Right lobe of liver (tissue), 6 donors: ENCODE measurements at regions not wholly inside any gene's neighbourhood (a gene's known extent, or its start where the extent isn't known, plus 50 kb on each side); places are given as distances from the start of the nearest gene placed in this dataset.
A peak's percentile ranks its signal among the peaks of the same experiment; 100 is the strongest.

ENCODE experiments used
- ATAC-seq, 4 donors: fragments of 200-7000 bp; cut with Tn5 transposase; one replicate each; pipeline ENCODE4 v1.9.1; 2020; ENCODE audit warnings: mild to moderate bottlenecking in 4 of 4, moderate library complexity in 4 of 4
- DNase-seq, 3 donors: peaks; one replicate each; pipeline ENCODE4 v3.0.0-alpha.2; 2020
- H3K27ac ChIP-seq, 3 donors: fragments of 200-600 bp; one replicate each; pipeline ENCODE4 v1.8.0; 2022
- H3K27me3 ChIP-seq, 2 donors: fragments of 200-600 bp; one replicate each; pipeline ENCODE4 v1.8.0; 2022
- H3K36me3 ChIP-seq, 4 donors: fragments of 200-600 bp; sonication (generic) in 1 of 4; one replicate each; pipeline versions ENCODE4 v1.5.1 to v1.8.0; 2017 to 2022; ENCODE audit warnings: control low read depth in 1 of 4
- H3K4me1 ChIP-seq, 4 donors: fragments of 200-600 bp; sonication (generic) in 1 of 4; one replicate each; pipeline versions ENCODE4 v1.5.1 to v1.8.0; 2017 to 2022; ENCODE audit warnings: control low read depth in 1 of 4
- H3K4me3 ChIP-seq, 3 donors: fragments of 200-600 bp; one replicate each; pipeline ENCODE4 v1.8.0; 2022
- H3K9me3 ChIP-seq, 4 donors: fragments of 200-600 bp; sonication (generic) in 1 of 4; one replicate each; pipeline versions ENCODE4 v1.5.1 to v1.8.0; 2017 to 2022; ENCODE audit warnings: control low read depth in 1 of 4
- POLR2A ChIP-seq: fragments of 450-650 bp; IDR thresholded peaks from one replicate; pipeline ENCODE4 v1.6.1; 2017; ENCODE audit warnings: antibody characterized with exemption, mild to moderate bottlenecking
- WGBS: methylation state at CpG from one replicate; pipeline ENCODE4 v1.1.6; 2018; ENCODE audit warnings: low coverage, low lambda C conversion rate; ENCODE audit not compliant: insufficient coverage; ENCODE audit errors: missing lambda C conversion rate; 5-methylcytosine and 5-hydroxymethylcytosine counted together
- intact Hi-C, 2 donors: fragments of 100-400 bp; cut with DNase I; formaldehyde crosslinking; loops; one replicate each; pipeline versions ENCODE4 v1.11.2 to v1.14.1; 2022
- TF ChIP-seq, protein P1 (sequence below), 4 donors: fragments of 200-600 bp in 3 of 4; fragments of 450-650 bp in 1 of 4; IDR thresholded peaks; one replicate each; pipeline versions ENCODE4 v1.5.1 to v1.8.0; 2016 to 2022; ENCODE audit warnings: antibody characterized with exemption in 4 of 4, mild to moderate bottlenecking in 2 of 4
- donor health status: DM: no; HTN: yes; CAD: no.
- donor health status: DM: no; HTN: no; CAD: no.
- donor health status: DM: no; HTN: no; CAD: no.
- donor health status: DM: no; HTN: yes; CAD: no.
- donor health status: DM: no; HTN: yes; CAD: no.

DNA sequence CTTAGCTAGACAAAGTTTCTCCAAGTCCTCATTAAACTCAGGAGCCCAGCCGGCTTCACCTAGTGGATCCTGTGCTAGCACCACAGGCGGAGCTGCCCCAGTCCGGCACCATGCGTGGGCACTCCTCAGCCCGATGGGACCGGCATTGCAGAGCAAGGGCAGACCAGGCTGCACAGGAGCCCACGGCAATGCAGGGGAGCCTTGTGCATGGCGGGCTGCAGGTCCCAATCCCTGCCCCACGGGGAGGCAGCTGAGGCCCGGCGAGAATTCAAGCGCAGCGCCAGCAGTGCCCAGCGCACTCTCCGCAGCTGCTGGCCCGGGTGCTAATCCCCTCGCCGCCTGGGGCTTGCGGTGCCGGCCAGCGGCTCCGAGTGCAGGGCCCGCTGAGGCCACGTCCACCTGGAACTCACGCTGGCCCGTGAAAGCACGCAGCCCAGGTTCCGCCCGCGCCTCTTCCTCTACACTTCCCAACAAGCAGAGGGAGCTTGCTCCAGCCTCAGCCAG lies 292.3 kb upstream of the EYS start:
- Histone ChIP-seq H3K9me3 (no peaks in the 10 kb centered on the region), H3K4me1 (no peaks in the 10 kb centered on the region), H3K27ac (no peak overlapping the region), H3K36me3 (no peaks in the 10 kb centered on the region), H3K27me3 (no peaks in the 10 kb centered on the region), H3K4me3 (no peak overlapping the region)
- DNase-seq, result peak in 1 of 3 donors; percentile 40
- intact Hi-C loops, result no loop called here
- WGBS, result 60% methylated on average over 1 of the region's 30 CpGs
- no peak for ATAC-seq
- TF ChIP-seq, protein P1, sequence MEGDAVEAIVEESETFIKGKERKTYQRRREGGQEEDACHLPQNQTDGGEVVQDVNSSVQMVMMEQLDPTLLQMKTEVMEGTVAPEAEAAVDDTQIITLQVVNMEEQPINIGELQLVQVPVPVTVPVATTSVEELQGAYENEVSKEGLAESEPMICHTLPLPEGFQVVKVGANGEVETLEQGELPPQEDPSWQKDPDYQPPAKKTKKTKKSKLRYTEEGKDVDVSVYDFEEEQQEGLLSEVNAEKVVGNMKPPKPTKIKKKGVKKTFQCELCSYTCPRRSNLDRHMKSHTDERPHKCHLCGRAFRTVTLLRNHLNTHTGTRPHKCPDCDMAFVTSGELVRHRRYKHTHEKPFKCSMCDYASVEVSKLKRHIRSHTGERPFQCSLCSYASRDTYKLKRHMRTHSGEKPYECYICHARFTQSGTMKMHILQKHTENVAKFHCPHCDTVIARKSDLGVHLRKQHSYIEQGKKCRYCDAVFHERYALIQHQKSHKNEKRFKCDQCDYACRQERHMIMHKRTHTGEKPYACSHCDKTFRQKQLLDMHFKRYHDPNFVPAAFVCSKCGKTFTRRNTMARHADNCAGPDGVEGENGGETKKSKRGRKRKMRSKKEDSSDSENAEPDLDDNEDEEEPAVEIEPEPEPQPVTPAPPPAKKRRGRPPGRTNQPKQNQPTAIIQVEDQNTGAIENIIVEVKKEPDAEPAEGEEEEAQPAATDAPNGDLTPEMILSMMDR (IDR thresholded peaks at IDR 0.05), result no peak
- TF ChIP-seq POLR2A, result no peak

DNA sequence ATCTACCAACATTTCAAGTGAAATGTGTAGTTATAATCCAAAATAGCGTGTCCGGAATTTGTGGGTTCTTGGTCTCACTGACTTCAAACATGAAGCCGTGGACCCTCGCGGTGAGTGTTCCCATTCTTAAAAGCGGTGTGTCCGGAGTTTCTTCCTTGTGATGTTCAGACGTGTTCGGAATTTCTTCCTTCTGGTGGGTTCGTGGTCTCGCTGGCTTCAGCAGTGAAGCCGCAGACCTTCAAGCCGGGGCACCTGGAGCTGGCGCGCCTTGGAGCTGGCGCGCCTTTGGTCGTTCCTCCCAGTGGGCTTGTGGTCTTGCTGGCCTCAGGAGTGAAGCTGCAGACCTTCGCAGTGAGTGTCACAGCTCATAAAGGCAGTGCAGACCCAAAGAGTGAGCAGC lies 291.5 kb upstream of the EYS start:
- intact Hi-C loops, result no loop called here
- no peak overlapping the region for H3K4me3 ChIP-seq
- H3K4me1 ChIP-seq, result no peaks in the 10 kb centered on the region
- DNase-seq (no peak), ATAC-seq (no peak)
- WGBS, result 82% methylated on average over 17 of the region's 19 CpGs
- H3K27me3 ChIP-seq, result no peaks in the 10 kb centered on the region
- TF ChIP-seq, protein P1 (IDR thresholded peaks at IDR 0.05), result no peak
- no peak for TF ChIP-seq POLR2A
- no peaks in the 10 kb centered on the region for H3K36me3 ChIP-seq
- no peak overlapping the region for H3K27ac ChIP-seq
- no peaks in the 10 kb centered on the region for H3K9me3 ChIP-seq

DNA sequence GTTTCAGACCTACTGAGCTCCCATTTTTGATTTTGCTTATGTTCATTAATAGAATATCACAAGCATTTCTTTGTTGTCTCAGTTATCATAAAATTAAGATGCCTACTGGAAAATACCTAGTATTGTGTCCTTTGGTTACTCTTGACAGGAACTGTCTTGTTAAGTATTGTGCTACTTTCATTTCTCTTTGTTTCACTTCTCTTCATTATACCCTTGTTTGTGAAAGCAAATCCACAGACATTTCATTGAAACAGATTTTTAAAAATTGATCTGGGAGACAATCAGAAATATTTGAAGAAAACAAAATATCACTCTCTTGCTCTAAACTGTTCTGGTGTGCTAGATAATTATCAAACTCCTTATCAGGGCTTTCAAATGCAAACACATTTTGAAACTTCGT lies 290.5 kb upstream of the EYS start:
- no peak overlapping the region for H3K27ac ChIP-seq
- WGBS, result 25% methylated on average over 1 of the region's 1 CpG
- intact Hi-C loops, result no loop called here
- H3K4me1 ChIP-seq, result no peaks in the 10 kb centered on the region
- H3K27me3 ChIP-seq, result no peaks in the 10 kb centered on the region
- TF ChIP-seq POLR2A, result no peak
- TF ChIP-seq, protein P1 (IDR thresholded peaks at IDR 0.05), result no peak
- H3K4me3 ChIP-seq, result no peak overlapping the region
- H3K36me3 ChIP-seq, result no peaks in the 10 kb centered on the region
- no peaks in the 10 kb centered on the region for H3K9me3 ChIP-seq
- DNase-seq (no peak), ATAC-seq (no peak)

DNA sequence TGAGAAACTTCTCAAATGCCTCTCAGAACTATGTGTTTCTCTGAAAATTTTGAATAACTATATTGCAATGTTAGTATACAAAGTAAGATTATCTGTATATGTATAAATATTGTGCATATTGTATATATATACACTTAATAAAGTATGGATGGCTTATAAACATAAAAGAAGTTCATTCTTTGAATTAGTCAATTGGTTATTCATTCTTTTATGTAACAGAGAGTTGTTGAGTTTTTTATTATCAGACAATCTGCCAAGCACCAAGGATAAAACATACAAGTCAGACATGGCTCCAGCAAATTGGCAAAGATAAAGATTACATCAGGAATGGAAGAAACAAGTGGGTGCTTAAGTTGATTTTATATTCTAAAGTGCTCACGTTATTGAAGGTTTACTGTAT lies 289.1 kb upstream of the EYS start:
- no peak for DNase-seq
- Histone ChIP-seq H3K27ac (no peak overlapping the region), H3K27me3 (no peaks in the 10 kb centered on the region), H3K36me3 (no peaks in the 10 kb centered on the region), H3K4me3 (no peak overlapping the region), H3K4me1 (no peaks in the 10 kb centered on the region), H3K9me3 (no peaks in the 10 kb centered on the region)
- intact Hi-C loops, result no loop called here
- 32% methylated on average over 1 of the region's 1 CpG for WGBS
- no peak for ATAC-seq
- TF ChIP-seq, protein P1 (IDR thresholded peaks at IDR 0.05), result no peak
- TF ChIP-seq POLR2A, result no peak

DNA sequence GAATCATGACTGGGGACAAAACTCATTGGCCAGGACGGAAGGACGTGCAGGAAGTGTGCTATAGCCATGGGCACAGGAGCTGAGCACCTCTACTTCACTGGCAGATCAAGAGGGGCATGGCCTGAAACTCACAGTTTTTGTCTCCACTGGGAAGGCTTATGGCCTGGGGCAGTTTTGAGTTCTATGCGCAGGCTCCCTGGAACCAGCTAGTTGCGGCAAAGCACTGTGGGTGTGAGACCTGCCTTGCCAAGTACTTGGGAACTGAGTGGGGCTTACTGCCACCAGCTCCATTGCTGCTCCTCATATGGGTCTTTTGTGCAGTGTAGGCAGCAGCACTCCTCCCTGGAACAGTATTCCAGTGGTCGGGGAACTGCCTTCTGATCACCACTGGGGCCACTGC lies 282.6 kb upstream of the EYS start:
- no CpG with 5 or more reads among the region's 5 CpGs for WGBS
- no peak for ATAC-seq
- H3K27ac ChIP-seq, result no peak overlapping the region
- no peak for TF ChIP-seq POLR2A
- TF ChIP-seq, protein P1 (IDR thresholded peaks at IDR 0.05), result no peak
- H3K27me3 ChIP-seq, result no peaks in the 10 kb centered on the region
- no peaks in the 10 kb centered on the region for H3K9me3 ChIP-seq
- no peaks in the 10 kb centered on the region for H3K4me1 ChIP-seq
- DNase-seq, result no peak
- H3K4me3 ChIP-seq, result no peak overlapping the region
- no peaks in the 10 kb centered on the region for H3K36me3 ChIP-seq
- intact Hi-C loops, result no loop called here
